ENCODE measurements at regions not wholly inside any gene's neighbourhood (a gene's known extent, or its start where the extent isn't known, plus 50 kb on each side); places are given as distances from the start of the nearest gene placed in this dataset.

- Histone ChIP-seq H4K20me1 (ENCODE audit: insufficient read depth, low read length) (no peaks in the 10 kb centered on the region), H3K9me3 (ENCODE audit: low read length) (no peaks in the 10 kb centered on the region), H3K79me2 (ENCODE audit: insufficient read depth, low read length) (no peaks in the 10 kb centered on the region), H3K9ac (ENCODE audit: low read length) (no peak overlapping the region), H3K27ac (ENCODE audit: low read depth, low read length, poor library complexity, severe bottlenecking) (no peak overlapping the region), H3K36me3 (ENCODE audit: insufficient read depth, low read length) (no peaks in the 10 kb centered on the region), H3K4me3 (ENCODE audit: low read depth, low read length, poor library complexity, severe bottlenecking) (no peak overlapping the region), H3F3A (ENCODE audit: insufficient read depth, low read length) (no peaks in the 10 kb centered on the region), H3K9me2 (ENCODE audit: low read depth, low read length) (no peaks in the 10 kb centered on the region), H2AFZ (ENCODE audit: low read length) (no peak overlapping the region), H3K27me3 (ENCODE audit: insufficient read depth, low read length) (no peaks in the 10 kb centered on the region), H3K4me2 (ENCODE audit: low read length) (no peak overlapping the region), H3K4me1 (ENCODE audit: insufficient read depth, low read length, severe bottlenecking) (no peaks in the 10 kb centered on the region)
- TF ChIP-seq EZH2 (IDR thresholded peaks at IDR 0.05; ENCODE audit: borderline replicate concordance, low read length) (no peak), CTCF (IDR thresholded peaks at IDR 0.05; ENCODE audit: low read length) (no peak)
Measured at GRCh38 chr5:5572010-5572865, 149.8 kb downstream of the ICE1 start.

- Histone ChIP-seq H3K9ac (ENCODE audit: low read length) (no peak overlapping the region), H3K4me2 (ENCODE audit: low read length) (no peak overlapping the region), H2AFZ (ENCODE audit: low read length) (no peak overlapping the region), H3F3A (ENCODE audit: insufficient read depth, low read length) (no peaks in the 10 kb centered on the region), H3K27ac (ENCODE audit: low read depth, low read length, poor library complexity, severe bottlenecking) (no peak overlapping the region), H3K27me3 (ENCODE audit: insufficient read depth, low read length) (no peaks in the 10 kb centered on the region), H3K4me3 (ENCODE audit: low read depth, low read length, poor library complexity, severe bottlenecking) (no peak overlapping the region), H3K9me2 (ENCODE audit: low read depth, low read length) (no peaks in the 10 kb centered on the region), H3K36me3 (ENCODE audit: insufficient read depth, low read length) (no peaks in the 10 kb centered on the region), H3K79me2 (ENCODE audit: insufficient read depth, low read length) (no peaks in the 10 kb centered on the region), H3K9me3 (ENCODE audit: low read length) (no peaks in the 10 kb centered on the region), H3K4me1 (ENCODE audit: insufficient read depth, low read length, severe bottlenecking) (no peaks in the 10 kb centered on the region), H4K20me1 (ENCODE audit: insufficient read depth, low read length) (no peaks in the 10 kb centered on the region)
- TF ChIP-seq EZH2 (IDR thresholded peaks at IDR 0.05; ENCODE audit: borderline replicate concordance, low read length) (no peak), CTCF (IDR thresholded peaks at IDR 0.05; ENCODE audit: low read length) (no peak)
Measured at GRCh38 chr5:5570646-5571045, 148.2 kb downstream of the ICE1 start.

- TF ChIP-seq CTCF (IDR thresholded peaks at IDR 0.05; ENCODE audit: low read length): no peak
- TF ChIP-seq EZH2 (IDR thresholded peaks at IDR 0.05; ENCODE audit: borderline replicate concordance, low read length): no peak
Measured at GRCh38 chr5:5564898-5565297, 142.4 kb downstream of the ICE1 start.

More at GRCh38 chr5:5564898-5565297, 142.4 kb downstream of the ICE1 start:
- Histone ChIP-seq H3K9me2 (ENCODE audit: low read depth, low read length) (no peaks in the 10 kb centered on the region), H3K27me3 (ENCODE audit: insufficient read depth, low read length) (no peaks in the 10 kb centered on the region), H3K27ac (ENCODE audit: low read depth, low read length, poor library complexity, severe bottlenecking) (no peak overlapping the region), H4K20me1 (ENCODE audit: insufficient read depth, low read length) (no peaks in the 10 kb centered on the region), H2AFZ (ENCODE audit: low read length) (no peak overlapping the region), H3K4me3 (ENCODE audit: low read depth, low read length, poor library complexity, severe bottlenecking) (no peak overlapping the region), H3K4me2 (ENCODE audit: low read length) (no peak overlapping the region), H3K9me3 (ENCODE audit: low read length) (no peaks in the 10 kb centered on the region), H3K36me3 (ENCODE audit: insufficient read depth, low read length) (no peaks in the 10 kb centered on the region), H3K79me2 (ENCODE audit: insufficient read depth, low read length) (no peaks in the 10 kb centered on the region), H3K4me1 (ENCODE audit: insufficient read depth, low read length, severe bottlenecking) (no peaks in the 10 kb centered on the region), H3K9ac (ENCODE audit: low read length) (no peak overlapping the region), H3F3A (ENCODE audit: insufficient read depth, low read length) (no peaks in the 10 kb centered on the region)
